CD14-positive monocyte (primary cell): ENCODE measurements at regions not wholly inside any gene's neighbourhood (a gene's known extent, or its start where the extent isn't known, plus 50 kb on each side); places are given as distances from the start of the nearest gene placed in this dataset.
A peak's percentile ranks its signal among the peaks of the same experiment; 100 is the strongest.

Experiments
- DNase-seq, 3 donors: peaks; one replicate each; pipeline ENCODE4 v3.0.0-alpha.2; 2011 to 2022
- H2AFZ ChIP-seq: 2 replicates; pipeline ENCODE4 v1.6.0; 2012; ENCODE audit warnings: mild to moderate bottlenecking, low read depth, low read length, inconsistent platforms; ENCODE audit not compliant: insufficient read depth, poor library complexity, severe bottlenecking
- H3K27ac ChIP-seq, 2 donors: 1 replicate in 1 of 2; 2 replicates in 1 of 2; pipeline ENCODE4 v1.5.1; 2012 to 2013; ENCODE audit warnings: low read length in 2 of 2, control low read depth in 1 of 2, inconsistent platforms in 1 of 2, low read depth in 1 of 2, mild to moderate bottlenecking in 1 of 2
- H3K27me3 ChIP-seq, 2 donors: one replicate each; pipeline versions ENCODE4 v1.6.0 to v1.6.1; 2011 to 2013; ENCODE audit warnings: low read length in 2 of 2; ENCODE audit not compliant: control insufficient read depth in 2 of 2, insufficient read depth in 2 of 2
- H3K36me3 ChIP-seq, 2 donors: replicated peaks in 1 of 2; 1 replicate in 1 of 2; 2 replicates in 1 of 2; pipeline versions ENCODE4 v1.5.1 to v1.6.1; 2012 to 2013; ENCODE audit warnings: low read length in 2 of 2, control low read depth in 1 of 2, inconsistent platforms in 1 of 2, mild to moderate bottlenecking in 1 of 2; ENCODE audit not compliant: insufficient read depth in 2 of 2, control insufficient read depth in 1 of 2
- H3K4me1 ChIP-seq, 2 donors: 1 replicate in 1 of 2; 2 replicates in 1 of 2; pipeline versions ENCODE4 v1.5.1 to v1.6.1; 2012 to 2013; ENCODE audit warnings: low read length in 2 of 2, control low read depth in 1 of 2, inconsistent platforms in 1 of 2, mild to moderate bottlenecking in 1 of 2, moderate library complexity in 1 of 2; ENCODE audit not compliant: insufficient read depth in 2 of 2, control insufficient read depth in 1 of 2
- H3K4me2 ChIP-seq: replicated peaks from 2 replicates; pipeline ENCODE3; 2012; ENCODE audit warnings: low read length, moderate library complexity, mild to moderate bottlenecking; ENCODE audit not compliant: poor library complexity, severe bottlenecking; ENCODE audit errors: extremely low read depth
- H3K4me3 ChIP-seq, 3 experiments: fragments of 200-600 bp in 1 of 3; sonication (generic) in 1 of 3; replicated peaks in 1 of 3; 1 replicate in 2 of 3; 2 replicates in 1 of 3; pipeline ENCODE4 v1.5.1; 2011 to 2013; ENCODE audit warnings: low read length in 3 of 3, mild to moderate bottlenecking in 3 of 3, control low read depth in 2 of 3, low read depth in 2 of 3, inconsistent platforms in 1 of 3, moderate library complexity in 1 of 3
- H3K79me2 ChIP-seq: 2 replicates; pipeline ENCODE4 v1.6.0; 2012; ENCODE audit warnings: mild to moderate bottlenecking, control low read depth, inconsistent platforms, low read length, moderate library complexity; ENCODE audit not compliant: insufficient read depth
- H3K9ac ChIP-seq: 2 replicates; pipeline ENCODE4 v1.6.0; 2017; ENCODE audit warnings: low read length, mild to moderate bottlenecking; ENCODE audit not compliant: insufficient read depth, poor library complexity, severe bottlenecking
- H3K9me3 ChIP-seq, 2 donors: replicated peaks in 1 of 2; 1 replicate in 1 of 2; 2 replicates in 1 of 2; pipeline versions ENCODE4 v1.5.1 to v1.6.1; 2012 to 2013; ENCODE audit warnings: low read length in 2 of 2, control low read depth in 1 of 2; ENCODE audit not compliant: control insufficient read depth in 1 of 2, insufficient read depth in 1 of 2
- H4K20me1 ChIP-seq: 2 replicates; pipeline ENCODE4 v1.6.0; 2012; ENCODE audit warnings: mild to moderate bottlenecking, low read length, control low read depth, moderate library complexity; ENCODE audit not compliant: insufficient read depth
- H3K27ac Mint-ChIP-seq, 7 donors: one replicate each; pipeline ENCODE4 v1.8.0; 2020; ENCODE audit warnings: mild to moderate bottlenecking in 7 of 7, mixed read lengths in 7 of 7, moderate library complexity in 6 of 7, inconsistent platforms in 2 of 7
- H3K27me3 Mint-ChIP-seq, 3 donors: one replicate each; pipeline ENCODE4 v1.8.0; 2021 to 2022; ENCODE audit warnings: low read depth in 3 of 3, mild to moderate bottlenecking in 3 of 3, mixed read lengths in 3 of 3, moderate library complexity in 3 of 3, inconsistent platforms in 1 of 3
- H3K36me3 Mint-ChIP-seq, 2 donors: one replicate each; pipeline ENCODE4 v1.8.0; 2020; ENCODE audit warnings: mixed read lengths in 2 of 2, inconsistent platforms in 1 of 2, mild to moderate bottlenecking in 1 of 2
- H3K4me1 Mint-ChIP-seq: one replicate; pipeline ENCODE4 v1.8.0; 2020; ENCODE audit warnings: mild to moderate bottlenecking, mixed read lengths
- H3K4me3 Mint-ChIP-seq, 2 donors: one replicate each; pipeline ENCODE4 v1.8.0; 2020; ENCODE audit warnings: mild to moderate bottlenecking in 2 of 2, mixed read lengths in 2 of 2, moderate library complexity in 1 of 2
- H3K9me3 Mint-ChIP-seq, 7 donors: one replicate each; pipeline ENCODE4 v1.8.0; 2020 to 2022; ENCODE audit warnings: mixed read lengths in 7 of 7, mild to moderate bottlenecking in 6 of 7, moderate library complexity in 6 of 7, inconsistent platforms in 2 of 7
- CTCF ChIP-seq: fragments of 200-600 bp; IDR thresholded peaks from one replicate; pipeline ENCODE4 v1.8.0; 2022; ENCODE audit warnings: antibody characterized with exemption, mild to moderate bottlenecking
- WGBS: methylation state at CpG from one replicate; pipeline ENCODE4 v1.1.5; 2013; ENCODE audit warnings: missing lambda C conversion rate; ENCODE audit not compliant: insufficient coverage; 5-methylcytosine and 5-hydroxymethylcytosine counted together
- intact Hi-C, 2 donors: fragments of 100-400 bp; cut with micrococcal nuclease; formaldehyde crosslinking; loops; one replicate each; pipeline versions ENCODE4 v1.15.0 to v1.15.1; 2023

- intact Hi-C loops, result no loop called here
- no peak for TF ChIP-seq CTCF
- H3K4me3 Mint-ChIP-seq, result no peak overlapping the region
Measured at GRCh38 chr4:89446193-89446592, 138.6 kb upstream of the GPRIN3 start.

GRCh38 chr4:89439533-89439932, 131.9 kb upstream of the GPRIN3 start:
- Mint-ChIP-seq H3K27me3 (no peaks in the 10 kb centered on the region), H3K4me3 (no peak overlapping the region), H3K36me3 (no peaks in the 10 kb centered on the region), H3K27ac (no peak overlapping the region), H3K9me3 (peaks cover 0 to 2% (median under 1%) of the 10 kb centered on the region in 7 donors), H3K4me1 (peaks cover 13% of the 10 kb centered on the region)
- Histone ChIP-seq H3K27ac (no peak overlapping the region), H3K4me2 (no peak overlapping the region), H4K20me1 (no peaks in the 10 kb centered on the region), H3K9ac (no peak overlapping the region), H3K79me2 (no peaks in the 10 kb centered on the region), H3K4me1 (peaks cover 0 to 8% of the 10 kb centered on the region in 2 donors), H3K4me3 (no peak overlapping the region), H3K36me3 (no peaks in the 10 kb centered on the region), H2AFZ (peak overlapping the region; percentile 37), H3K9me3 (no peaks in the 10 kb centered on the region), H3K27me3 (no peaks in the 10 kb centered on the region)
- DNase-seq, result no peak
- WGBS, result 100% methylated on average over 1 of the region's 2 CpGs
- TF ChIP-seq CTCF, result no peak
- intact Hi-C loops, result loop anchor here in 1 of 2 donors (10.0 kb wide), 1 partner anchor 185 kb away; no protein-coding TSS in a partner anchor

More at GRCh38 chr4:89446193-89446592, 138.6 kb upstream of the GPRIN3 start:
- Histone ChIP-seq H3K79me2 (no peaks in the 10 kb centered on the region), H3K4me3 (no peak overlapping the region), H3K4me2 (no peak overlapping the region), H2AFZ (no peak overlapping the region), H3K36me3 (no peaks in the 10 kb centered on the region), H3K9me3 (peaks cover 14 to 20% of the 10 kb centered on the region in 2 donors), H3K27me3 (no peaks in the 10 kb centered on the region), H3K4me1 (no peaks in the 10 kb centered on the region), H3K9ac (no peak overlapping the region), H3K27ac (no peak overlapping the region), H4K20me1 (no peaks in the 10 kb centered on the region)
- Mint-ChIP-seq H3K9me3 (peaks cover 14 to 24% (median 20%) of the 10 kb centered on the region in 7 donors), H3K36me3 (no peaks in the 10 kb centered on the region), H3K27ac (no peak overlapping the region), H3K4me1 (no peaks in the 10 kb centered on the region), H3K27me3 (no peaks in the 10 kb centered on the region)
- DNase-seq, result no peak
- 90% methylated on average over 1 of the region's 2 CpGs for WGBS
